ENCODE measurements at regions not wholly inside any gene's neighbourhood (a gene's known extent, or its start where the extent isn't known, plus 50 kb on each side); places are given as distances from the start of the nearest gene placed in this dataset.
A peak's percentile ranks its signal among the peaks of the same experiment; 100 is the strongest.

- Histone ChIP-seq H3K9me3 (ENCODE audit: control insufficient read depth in 1 of 2, insufficient read depth in 1 of 2, low read depth in 1 of 2, low read length in 2 of 2) (no peaks in the 10 kb centered on the region), H3K27ac (ENCODE audit: low read depth, low read length) (no peak overlapping the region), H3K36me3 (ENCODE audit: control insufficient read depth in 1 of 2, insufficient read depth in 2 of 2, low read length in 2 of 2) (no peaks in the 10 kb centered on the region), H2AFZ (ENCODE audit: low read depth, low read length, poor library complexity, severe bottlenecking) (no peak overlapping the region), H3K79me2 (ENCODE audit: insufficient read depth, low read length) (no peaks in the 10 kb centered on the region), H3K4me2 (ENCODE audit: low read length) (no peak overlapping the region), H4K20me1 (ENCODE audit: insufficient read depth) (no peaks in the 10 kb centered on the region), H3K27me3 (ENCODE audit: insufficient read depth, low read length) (no peaks in the 10 kb centered on the region), H3K9me2 (ENCODE audit: insufficient read depth) (no peaks in the 10 kb centered on the region), H3K9ac (ENCODE audit: low read length) (no peak overlapping the region), H3K4me3 (replicated peaks in 1 of 2; ENCODE audit: low read depth in 1 of 2, low read length in 2 of 2) (no peak overlapping the region), H3K4me1 (ENCODE audit: control insufficient read depth in 1 of 2, insufficient read depth in 2 of 2, low read length in 2 of 2) (peaks cover 0 to 12% of the 10 kb centered on the region in 2 experiments; a peak in 2 of 4 replicates)
- TF ChIP-seq SP1 (IDR thresholded peaks at IDR 0.05; ENCODE audit: low read depth) (no peak), ATF3 (IDR thresholded peaks at IDR 0.05) (no peak), YY1 (IDR thresholded peaks at IDR 0.05; ENCODE audit: extremely low read depth, insufficient replicate concordance, low read depth, low read length) (no peak), ZFX (IDR thresholded peaks at IDR 0.05) (no peak), SRF (IDR thresholded peaks at IDR 0.05; ENCODE audit: low read depth) (no peak), EZH2 (IDR thresholded peaks at IDR 0.05) (no peak), REST (IDR thresholded peaks at IDR 0.05; ENCODE audit: low read depth) (no peak), POLR2AphosphoS5 (IDR thresholded peaks at IDR 0.05; ENCODE audit: low read depth, low read length) (no peak), CEBPB (IDR thresholded peaks at IDR 0.05; ENCODE audit: low read depth) (no peak), TCF7L2 (IDR thresholded peaks at IDR 0.05; ENCODE audit: borderline replicate concordance, extremely low read depth, insufficient read depth, insufficient read length) (no peak), MAX (IDR thresholded peaks at IDR 0.05) (no peak), RAD21 (IDR thresholded peaks at IDR 0.05; ENCODE audit: low read depth) (no peak; the same call in 1 of the 2 replicates), CBX3 (IDR thresholded peaks at IDR 0.05; ENCODE audit: low read depth) (no peak), JUND (IDR thresholded peaks at IDR 0.05) (no peak), ZBTB33 (IDR thresholded peaks at IDR 0.05; ENCODE audit: extremely low read depth, insufficient replicate concordance, low read length) (no peak), ELF1 (IDR thresholded peaks at IDR 0.05; ENCODE audit: borderline replicate concordance, low read depth) (no peak)
- ATAC-seq (peak; percentile 72), DNase-seq (ENCODE audit: low read depth, low spot score) (no peak)
- BruUV-seq (replicated peaks), result no TSS peak
- ChIA-PET RAD21 (ENCODE audit: low non-redundant PET in 1 of 2, low total read pairs in 2 of 2, uncharacterized antibody in 2 of 2, unreplicated experiment in 2 of 2) (no interaction called here), CTCF (no interaction called here), POLR2A (no interaction called here)
- intact Hi-C loops (cut with micrococcal nuclease), result no loop called here
These were observed 248.5 kb upstream of the ID2 start for GRCh38 chr2:8433390-8433789.
